Fibroblast of mammary gland (primary cell): ENCODE measurements at regions not wholly inside any gene's neighbourhood (a gene's known extent, or its start where the extent isn't known, plus 50 kb on each side); places are given as distances from the start of the nearest gene placed in this dataset.

ENCODE experiments used
- DNase-seq: peaks from one replicate; pipeline ENCODE4 v3.0.0-alpha.2; 2010; ENCODE audit warnings: low read depth
- H3K4me3 ChIP-seq: 2 replicates; pipeline ENCODE4 v1.5.1; 2011; ENCODE audit warnings: low read depth, mild to moderate bottlenecking, low read length, moderate library complexity; ENCODE audit not compliant: control insufficient read depth
- TF ChIP-seq, protein P1 (sequence below): conservative IDR thresholded peaks from 2 replicates; pipeline ENCODE4 v1.5.1; 2011; ENCODE audit warnings: low read depth, low read length, inconsistent platforms; ENCODE audit not compliant: control insufficient read depth, insufficient read depth

DNA sequence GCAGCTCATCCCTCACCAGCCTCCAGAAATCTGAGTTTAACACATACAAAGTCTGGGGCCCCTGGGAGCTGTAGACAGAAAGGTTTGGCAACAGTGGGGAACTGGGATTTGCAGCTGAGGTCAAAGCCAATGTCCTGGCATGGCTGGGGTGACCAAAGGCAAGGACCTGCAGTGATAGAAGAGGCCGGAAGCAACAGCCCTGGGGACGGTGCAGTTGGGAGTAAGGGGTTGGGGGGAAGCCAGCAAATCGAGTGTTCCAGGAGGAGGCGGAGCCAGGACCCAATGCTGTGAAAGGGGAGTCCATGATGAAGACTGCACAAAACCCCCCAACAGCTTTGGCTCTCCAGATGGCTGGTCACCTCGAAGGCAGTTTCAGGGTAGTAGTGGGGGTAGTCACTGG lies 74.1 kb upstream of the SPATA12 start:
- H3K4me3 ChIP-seq, result no peak overlapping the region
- TF ChIP-seq, protein P1, sequence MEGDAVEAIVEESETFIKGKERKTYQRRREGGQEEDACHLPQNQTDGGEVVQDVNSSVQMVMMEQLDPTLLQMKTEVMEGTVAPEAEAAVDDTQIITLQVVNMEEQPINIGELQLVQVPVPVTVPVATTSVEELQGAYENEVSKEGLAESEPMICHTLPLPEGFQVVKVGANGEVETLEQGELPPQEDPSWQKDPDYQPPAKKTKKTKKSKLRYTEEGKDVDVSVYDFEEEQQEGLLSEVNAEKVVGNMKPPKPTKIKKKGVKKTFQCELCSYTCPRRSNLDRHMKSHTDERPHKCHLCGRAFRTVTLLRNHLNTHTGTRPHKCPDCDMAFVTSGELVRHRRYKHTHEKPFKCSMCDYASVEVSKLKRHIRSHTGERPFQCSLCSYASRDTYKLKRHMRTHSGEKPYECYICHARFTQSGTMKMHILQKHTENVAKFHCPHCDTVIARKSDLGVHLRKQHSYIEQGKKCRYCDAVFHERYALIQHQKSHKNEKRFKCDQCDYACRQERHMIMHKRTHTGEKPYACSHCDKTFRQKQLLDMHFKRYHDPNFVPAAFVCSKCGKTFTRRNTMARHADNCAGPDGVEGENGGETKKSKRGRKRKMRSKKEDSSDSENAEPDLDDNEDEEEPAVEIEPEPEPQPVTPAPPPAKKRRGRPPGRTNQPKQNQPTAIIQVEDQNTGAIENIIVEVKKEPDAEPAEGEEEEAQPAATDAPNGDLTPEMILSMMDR, result no peak
- DNase-seq, result peak; percentile 8

DNA sequence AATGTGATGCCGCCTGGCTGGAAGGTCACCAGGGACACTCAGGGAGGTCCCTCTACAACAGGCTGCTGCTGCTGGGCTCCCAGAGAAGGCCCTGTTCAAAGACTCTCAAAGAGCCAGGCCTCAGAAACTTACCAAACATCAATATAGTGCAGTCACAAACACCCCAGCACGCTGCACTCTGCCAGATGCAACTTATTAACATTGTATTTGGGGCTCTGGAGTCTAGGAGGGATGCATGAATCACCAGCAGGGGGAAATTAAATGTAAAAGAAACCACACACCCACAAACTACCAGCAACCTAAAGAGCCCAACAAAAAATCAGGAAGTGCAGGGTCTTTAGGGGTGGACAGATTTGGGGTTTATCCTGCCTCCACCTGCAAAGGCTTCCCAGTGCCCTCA lies 74.6 kb upstream of the SPATA12 start:
- H3K4me3 ChIP-seq, result no peak overlapping the region
- DNase-seq, result peak; percentile 74
- TF ChIP-seq, protein P1, result peak; percentile 26

DNA sequence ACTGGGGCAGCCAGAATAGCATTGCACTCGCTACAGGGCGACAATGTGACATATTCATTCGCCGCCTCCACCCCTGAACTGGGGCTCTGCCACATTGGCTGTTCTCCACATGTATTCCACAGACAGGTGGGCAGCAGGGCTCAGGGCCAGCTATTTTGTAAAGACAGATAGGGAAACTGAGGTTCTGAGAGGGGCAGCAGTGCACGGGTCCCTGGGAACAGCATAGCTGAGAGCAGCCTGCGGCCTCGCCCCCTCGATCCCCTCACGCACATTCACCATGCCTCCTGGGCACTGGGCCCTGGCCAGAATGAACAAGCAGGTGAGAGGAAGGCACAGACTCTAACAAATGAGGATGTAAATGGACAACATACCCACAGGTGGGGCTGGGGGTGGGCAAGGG lies 75.0 kb upstream of the SPATA12 start:
- H3K4me3 ChIP-seq, result no peak overlapping the region
- TF ChIP-seq, protein P1, result no peak
- DNase-seq, result no peak

DNA sequence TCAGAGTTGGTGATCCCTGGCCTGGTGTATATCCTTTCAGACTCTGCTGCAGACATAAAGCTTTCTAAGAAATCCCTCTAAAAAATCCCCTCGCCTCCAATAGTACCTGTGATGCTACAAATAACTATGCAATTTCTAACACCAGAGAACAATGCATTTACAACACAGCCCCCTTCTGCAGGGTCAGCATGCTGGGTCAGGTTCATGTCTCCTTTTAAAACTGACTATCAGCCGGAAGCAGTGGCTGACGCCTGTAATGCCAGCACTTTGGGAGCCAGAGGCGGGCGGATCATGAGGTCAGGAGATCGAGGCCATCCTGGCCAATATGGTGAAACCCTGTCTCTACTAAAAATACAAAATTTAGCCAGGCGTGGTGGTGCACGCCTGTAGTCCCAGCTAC lies 77.0 kb upstream of the SPATA12 start:
- TF ChIP-seq, protein P1, result no peak
- H3K4me3 ChIP-seq, result no peak overlapping the region
- no peak for DNase-seq

DNA sequence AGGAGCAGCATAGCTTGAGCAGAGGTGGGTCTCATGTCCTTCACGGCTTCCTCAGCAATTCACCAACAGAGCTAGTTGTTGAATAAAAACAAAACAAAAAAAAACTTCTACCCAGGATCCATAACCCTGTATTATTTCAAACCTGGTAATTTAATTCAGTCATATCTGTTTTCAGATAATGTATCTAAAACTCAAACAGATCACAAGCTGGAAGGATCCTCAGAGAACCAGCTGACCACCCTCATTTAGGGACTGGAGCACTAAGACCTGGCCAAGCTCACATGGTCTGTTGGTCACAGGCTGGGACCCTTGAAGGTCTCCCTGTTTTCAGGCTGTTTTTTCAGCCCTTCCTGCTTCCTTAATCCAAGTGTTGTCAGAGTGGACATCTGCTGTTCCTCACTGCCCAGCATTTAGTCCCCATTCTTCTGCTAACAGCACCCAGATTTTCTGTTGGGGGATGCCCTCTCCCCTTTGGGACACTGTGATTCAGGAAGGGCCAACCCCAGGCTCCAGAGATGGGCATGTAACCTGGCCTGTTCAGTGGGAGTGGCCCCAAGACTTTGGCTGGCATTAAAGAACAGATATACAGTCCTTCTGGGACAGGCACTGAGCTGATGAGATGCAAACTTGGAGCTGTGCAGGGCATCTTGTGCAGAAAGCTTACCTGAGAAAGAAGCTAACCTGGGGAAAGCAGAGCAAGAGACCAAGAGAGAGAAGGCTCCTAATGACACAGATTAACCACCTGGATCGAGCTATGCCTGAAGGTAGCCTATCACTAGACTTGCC lies 78.8 kb upstream of the SPATA12 start:
- TF ChIP-seq, protein P1, result no peak
- DNase-seq, result no peak
- H3K4me3 ChIP-seq, result no peak overlapping the region

DNA sequence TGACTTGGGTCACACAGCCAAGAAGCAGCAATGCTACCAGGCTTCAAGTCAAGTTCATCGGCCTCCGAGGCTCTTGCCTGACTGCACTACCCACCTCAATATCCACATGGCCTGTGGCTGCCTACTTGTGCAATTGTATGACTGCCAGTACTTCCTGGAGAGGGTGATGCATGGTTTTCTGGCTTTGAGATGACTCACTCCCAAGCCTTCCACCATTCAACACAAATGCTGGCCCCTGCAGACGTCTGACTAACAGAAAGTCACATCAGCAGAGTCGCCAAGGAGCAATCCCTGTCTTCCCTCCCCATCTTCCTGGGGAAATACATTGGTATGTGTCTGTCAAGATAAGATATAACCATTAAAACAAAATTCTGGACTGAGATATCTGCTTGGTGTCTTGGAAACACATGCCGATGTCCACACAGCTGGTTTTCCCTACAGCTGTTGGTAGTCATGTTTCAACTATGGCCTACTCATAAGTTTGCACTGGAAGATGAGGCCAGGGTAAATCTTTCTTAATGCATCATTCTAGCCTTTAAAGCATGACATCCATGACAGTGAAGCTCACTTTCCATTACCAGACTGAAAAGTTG lies 79.6 kb upstream of the SPATA12 start:
- TF ChIP-seq, protein P1, result no peak
- DNase-seq, result peak; percentile 100
- no peak overlapping the region for H3K4me3 ChIP-seq
